SK-N-SH (cell line): ENCODE measurements at regions not wholly inside any gene's neighbourhood (a gene's known extent, or its start where the extent isn't known, plus 50 kb on each side); places are given as distances from the start of the nearest gene placed in this dataset.

Experiments used
- CTCF ChIA-PET: fragments of 300-600, 350-600 bp; formaldehyde crosslinking; extraction: SDS; loops from one replicate; lab custom pipeline; 2021; lab: Yijun Ruan, JAX
- POLR2A ChIA-PET: fragments of 350-600 bp; sonication (Branson Sonifier 250); formaldehyde crosslinking; extraction: SDS; loops from one replicate; lab custom pipeline; 2020; ENCODE audit warnings: antibody characterized with exemption, inconsistent platforms; lab: Yijun Ruan, JAX
- DNase-seq: peaks from one replicate; pipeline ENCODE4 v3.0.0; 2012
- H2AFZ ChIP-seq: fragments of 200-600 bp; sonication (generic); 2 replicates; pipeline ENCODE4 v1.8.1; 2016; ENCODE audit warnings: antibody characterized with exemption, mild to moderate bottlenecking, low read depth
- H3F3A ChIP-seq: fragments of 200-600 bp; sonication (generic); replicated peaks from 2 replicates; pipeline ENCODE3; 2016; ENCODE audit warnings: antibody characterized with exemption, mild to moderate bottlenecking; ENCODE audit not compliant: insufficient read depth
- H3K27ac ChIP-seq, 2 experiments: fragments of 200-500 bp in 1 of 2; fragments of 200-600 bp in 1 of 2; sonication (Bioruptor generic) in 1 of 2; sonication (generic), shearing (Covaris generic) in 1 of 2; 2 replicates each; pipeline versions ENCODE4 v1.5.1 to v1.6.1; 2014 to 2016; ENCODE audit warnings: low read depth in 2 of 2, inconsistent platforms in 1 of 2, low read length in 1 of 2, mild to moderate bottlenecking in 1 of 2, mixed read lengths in 1 of 2
- H3K27me3 ChIP-seq: fragments of 200-600 bp; sonication (generic), shearing (Covaris generic); 2 replicates; pipeline ENCODE4 v1.6.1; 2016; ENCODE audit warnings: mixed run types; ENCODE audit not compliant: insufficient read depth
- H3K36me3 ChIP-seq, 2 experiments: fragments of 200-500 bp in 1 of 2; fragments of 200-600 bp in 1 of 2; sonication (Bioruptor generic) in 1 of 2; sonication (generic) in 1 of 2; replicated peaks in 1 of 2; 2 replicates each; pipeline versions ENCODE3 to v1.5.1; 2014 to 2016; ENCODE audit warnings: low read length in 1 of 2, mild to moderate bottlenecking in 1 of 2; ENCODE audit not compliant: insufficient read depth in 2 of 2, control insufficient read depth in 1 of 2
- H3K4me1 ChIP-seq, 2 experiments: fragments of 200-500 bp in 1 of 2; fragments of 200-600 bp in 1 of 2; sonication (Bioruptor generic) in 1 of 2; sonication (generic), shearing (Covaris generic) in 1 of 2; 2 replicates each; pipeline versions ENCODE4 v1.5.1 to v1.6.1; 2014 to 2016; ENCODE audit warnings: low read depth in 1 of 2, low read length in 1 of 2, mixed run types in 1 of 2; ENCODE audit not compliant: insufficient read depth in 2 of 2, control insufficient read depth in 1 of 2
- H3K4me2 ChIP-seq: fragments of 200-600 bp; sonication (generic), shearing (Covaris generic); 2 replicates; pipeline ENCODE4 v1.6.1; 2017; ENCODE audit warnings: mixed run types
- H3K4me3 ChIP-seq, 2 experiments: fragments of 200-500 bp in 1 of 2; fragments of 200-600 bp in 1 of 2; sonication (Bioruptor generic) in 1 of 2; sonication (generic), shearing (Covaris generic) in 1 of 2; 2 replicates each; pipeline versions ENCODE4 v1.5.1 to v1.8.1; 2014 to 2016; ENCODE audit warnings: low read depth in 2 of 2, inconsistent platforms in 1 of 2, low read length in 1 of 2, mild to moderate bottlenecking in 1 of 2, mixed read lengths in 1 of 2, moderate library complexity in 1 of 2
- H3K79me2 ChIP-seq: fragments of 200-600 bp; sonication (generic); 2 replicates; pipeline ENCODE4 v1.8.1; 2017; ENCODE audit warnings: mild to moderate bottlenecking; ENCODE audit not compliant: insufficient read depth
- H3K9ac ChIP-seq: fragments of 200-600 bp; sonication (generic); 2 replicates; pipeline ENCODE4 v1.6.1; 2017; ENCODE audit warnings: mixed run types
- H3K9me2 ChIP-seq: fragments of 200-600 bp; sonication (generic); 2 replicates; pipeline ENCODE4 v1.6.1; 2017; ENCODE audit warnings: mixed run types
- H3K9me3 ChIP-seq: fragments of 200-600 bp; sonication (generic); 2 replicates; pipeline ENCODE4 v1.6.1; 2017; ENCODE audit warnings: mixed run types, mild to moderate bottlenecking, moderate library complexity
- H4K20me1 ChIP-seq: fragments of 200-600 bp; sonication (generic); 2 replicates; pipeline ENCODE4 v1.6.1; 2017; ENCODE audit warnings: mild to moderate bottlenecking, mixed run types; ENCODE audit not compliant: insufficient read depth
- CHD2 ChIP-seq: fragments of 150-350 bp; IDR thresholded peaks from 2 replicates; pipeline ENCODE4 v1.6.1; 2018; ENCODE audit warnings: low read length; ENCODE audit not compliant: partially characterized antibody
- CTCF ChIP-seq: fragments of 200-600 bp; sonication (generic); IDR thresholded peaks from 2 replicates; pipeline ENCODE4 v1.6.1; 2017; ENCODE audit warnings: antibody characterized with exemption, mild to moderate bottlenecking, moderate library complexity
- ELF1 ChIP-seq: IDR thresholded peaks from 2 replicates; pipeline ENCODE4 v1.4.0; 2012
- FOXJ3 ChIP-seq: sonication (generic); formaldehyde crosslinking; IDR thresholded peaks from 2 replicates; pipeline ENCODE4 v1.5.1; 2020; ENCODE audit warnings: mild to moderate bottlenecking, missing genetic modification reagents
- FOXM1 ChIP-seq: IDR thresholded peaks from 2 replicates; pipeline ENCODE4 v1.4.0; 2012; ENCODE audit warnings: low read depth, mild to moderate bottlenecking
- GABPA ChIP-seq: IDR thresholded peaks from 2 replicates; pipeline ENCODE4 v1.4.0; 2012; ENCODE audit warnings: low read depth, mild to moderate bottlenecking
- GATA2 ChIP-seq: sonication (generic); formaldehyde crosslinking; IDR thresholded peaks from 2 replicates; pipeline ENCODE4 v1.5.0; 2020; ENCODE audit warnings: mild to moderate bottlenecking, missing genetic modification reagents
- NFIC ChIP-seq: IDR thresholded peaks from 2 replicates; pipeline ENCODE4 v1.4.0; 2012; ENCODE audit warnings: borderline replicate concordance
- NRF1 ChIP-seq: IDR thresholded peaks from 2 replicates; pipeline ENCODE4 v1.6.1; 2012; ENCODE audit warnings: low read depth, mild to moderate bottlenecking, low read length
- PBX3 ChIP-seq: IDR thresholded peaks from 2 replicates; pipeline ENCODE4; 2012
- POLR2AphosphoS5 ChIP-seq: IDR thresholded peaks from 2 replicates; pipeline ENCODE4 v1.6.1; 2012; ENCODE audit warnings: low read depth, low read length
- RAD21 ChIP-seq: IDR thresholded peaks from 2 replicates; pipeline ENCODE4 v1.6.1; 2012; ENCODE audit warnings: mild to moderate bottlenecking, low read length
- RCOR1 ChIP-seq: fragments of 150-350 bp; IDR thresholded peaks from 2 replicates; pipeline ENCODE4 v1.6.1; 2017; ENCODE audit warnings: antibody characterized with exemption, low read length
- REST ChIP-seq: IDR thresholded peaks from 2 replicates; pipeline ENCODE4 v1.6.1; 2012; ENCODE audit warnings: mild to moderate bottlenecking, low read depth, low read length, moderate library complexity
- RFX5 ChIP-seq: IDR thresholded peaks from 2 replicates; pipeline ENCODE4 v1.6.1; 2012; ENCODE audit warnings: mild to moderate bottlenecking, improper control_type of control experiment, low read length
- RXRA ChIP-seq: IDR thresholded peaks from 2 replicates; pipeline ENCODE4 v1.4.0; 2012; ENCODE audit warnings: low read depth, mild to moderate bottlenecking, borderline replicate concordance
- SIN3A ChIP-seq: IDR thresholded peaks from 2 replicates; pipeline ENCODE4 v1.6.1; 2012; ENCODE audit warnings: low read depth, mild to moderate bottlenecking, low read length, moderate library complexity, borderline replicate concordance
- SMC3 ChIP-seq: IDR thresholded peaks from 2 replicates; pipeline ENCODE4 v1.6.1; 2012; ENCODE audit warnings: low read depth, low read length, improper control_type of control experiment
- TCF12 ChIP-seq: IDR thresholded peaks from 2 replicates; pipeline ENCODE4 v1.4.0; 2012
- WGBS: methylation state at CpG from one replicate; pipeline ENCODE4 v1.1.6; 2017; ENCODE audit warnings: low lambda C conversion rate; 5-methylcytosine and 5-hydroxymethylcytosine counted together
- TF ChIP-seq, protein P1 (sequence below): IDR thresholded peaks from 2 replicates; pipeline ENCODE4 v1.4.0; 2012; ENCODE audit warnings: low read depth, borderline replicate concordance

- TF ChIP-seq NRF1 (no peak), FOXM1 (no peak), ELF1 (no peak), RAD21 (no peak), SMC3 (no peak), CHD2 (no peak), GABPA (no peak), REST (no peak), RCOR1 (no peak)
Measured at GRCh38 chr13:64510747-64511146, 2719.4 kb downstream of the PCDH9 start (continued).

- no peaks in the 10 kb centered on the region for H3K36me3 ChIP-seq
- no peaks in the 10 kb centered on the region for H3K79me2 ChIP-seq
- no peak overlapping the region for H3K27ac ChIP-seq
- TF ChIP-seq NRF1 = no peak
- TF ChIP-seq RXRA = no peak
- no peak for TF ChIP-seq RAD21
- no peak for TF ChIP-seq CTCF
- TF ChIP-seq RCOR1 = no peak
- no peak for TF ChIP-seq SMC3
- TF ChIP-seq GATA2 (CRISPR knock-in tag) = no peak
- TF ChIP-seq POLR2AphosphoS5 = no peak
- TF ChIP-seq, protein P1, sequence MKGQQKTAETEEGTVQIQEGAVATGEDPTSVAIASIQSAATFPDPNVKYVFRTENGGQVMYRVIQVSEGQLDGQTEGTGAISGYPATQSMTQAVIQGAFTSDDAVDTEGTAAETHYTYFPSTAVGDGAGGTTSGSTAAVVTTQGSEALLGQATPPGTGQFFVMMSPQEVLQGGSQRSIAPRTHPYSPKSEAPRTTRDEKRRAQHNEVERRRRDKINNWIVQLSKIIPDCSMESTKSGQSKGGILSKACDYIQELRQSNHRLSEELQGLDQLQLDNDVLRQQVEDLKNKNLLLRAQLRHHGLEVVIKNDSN = no peak
- no peak for TF ChIP-seq TCF12
- no peak for TF ChIP-seq FOXJ3 (CRISPR knock-in tag)
- TF ChIP-seq RFX5 = no peak
- no peak for TF ChIP-seq ELF1
- no peak for TF ChIP-seq PBX3
- TF ChIP-seq SIN3A = no peak
- no peak for TF ChIP-seq NFIC
- no peaks in the 10 kb centered on the region for H4K20me1 ChIP-seq
- no peak overlapping the region for H3K9ac ChIP-seq
- H3K4me2 ChIP-seq = no peak overlapping the region
- H3K4me1 ChIP-seq = no peaks in the 10 kb centered on the region
- H3K27me3 ChIP-seq = no peaks in the 10 kb centered on the region
- no peak overlapping the region for H3K4me3 ChIP-seq
- ChIA-PET CTCF (no interaction called here), POLR2A (no interaction called here)
- 91% methylated on average over 1 of the region's 1 CpG for WGBS
- H3K9me3 ChIP-seq = no peaks in the 10 kb centered on the region
- no peak for DNase-seq
- no peaks in the 10 kb centered on the region for H3K9me2 ChIP-seq
- no peaks in the 10 kb centered on the region for H3F3A ChIP-seq
- H2AFZ ChIP-seq = no peak overlapping the region
Measured at GRCh38 chr13:64506246-64506645, 2723.9 kb downstream of the PCDH9 start.
